LoVo (cell line): ENCODE measurements at regions not wholly inside any gene's neighbourhood (a gene's known extent, or its start where the extent isn't known, plus 50 kb on each side); places are given as distances from the start of the nearest gene placed in this dataset.
"Not testable (repeated sequence)": the region's sequence is repeated elsewhere in the genome, so short reads cannot be mapped to it uniquely, and the experiment has no call there.

ENCODE experiments used
- DNase-seq: peaks from one replicate; pipeline ENCODE4 v3.0.0-alpha.2; 2016; ENCODE audit warnings: low spot score

DNA sequence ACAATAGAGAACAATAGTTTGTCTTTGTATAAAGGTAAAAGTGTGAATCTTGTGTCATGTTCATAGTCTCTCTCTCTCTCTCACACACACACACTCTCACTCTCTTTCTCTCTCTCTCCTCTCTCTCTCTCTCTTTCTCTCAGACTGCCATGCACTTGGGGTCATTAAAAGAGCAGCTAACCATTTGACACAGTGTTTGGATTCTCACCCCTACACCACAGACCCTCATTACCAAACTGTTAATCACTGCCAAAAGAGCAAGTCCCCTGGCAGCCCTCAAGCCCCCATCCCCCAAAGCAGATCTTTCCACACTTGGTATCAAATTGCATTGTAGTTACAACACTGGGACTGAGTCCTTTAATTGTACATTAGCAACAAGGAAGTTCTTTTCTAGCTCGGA lies 305.8 kb upstream of the RSPO3 start:
- no peak for DNase-seq

GRCh38 chr6:126820634-126821033 lies 297.8 kb upstream of the RSPO3 start:
- no peak for DNase-seq

GRCh38 chr6:126821706-126822105 lies 296.8 kb upstream of the RSPO3 start:
- no peak for DNase-seq

GRCh38 chr6:126824226-126824625 lies 294.2 kb upstream of the RSPO3 start:
- DNase-seq = no peak

GRCh38 chr6:126824815-126825214 lies 293.7 kb upstream of the RSPO3 start:
- no peak for DNase-seq

DNA sequence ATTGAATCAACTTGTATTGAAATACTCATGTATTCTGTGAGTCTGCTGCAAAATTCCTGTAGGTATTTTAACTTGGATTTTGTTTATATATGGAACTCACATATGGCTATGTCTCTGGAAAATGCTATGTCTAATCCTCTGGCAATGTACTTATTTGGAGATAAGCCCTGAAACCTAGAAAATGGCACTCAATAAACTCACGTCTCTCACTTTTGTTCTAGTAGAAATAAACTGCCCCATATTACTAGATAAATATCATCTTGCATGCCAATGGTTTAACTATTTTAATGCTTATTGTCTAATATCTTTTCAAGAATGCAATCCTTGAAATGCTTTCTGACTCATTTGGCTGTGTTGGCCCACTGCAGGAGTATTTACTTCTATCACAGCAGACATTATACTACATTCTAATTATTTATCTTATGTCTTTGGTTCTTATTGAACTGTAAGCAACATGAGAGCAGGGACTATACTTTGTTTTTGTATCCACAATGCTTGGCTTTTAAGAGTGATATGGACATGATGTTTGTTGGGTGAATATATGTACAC lies 292.2 kb upstream of the RSPO3 start:
- DNase-seq = no peak

GRCh38 chr6:126831461-126831860 lies 287.0 kb upstream of the RSPO3 start:
- DNase-seq = no peak

GRCh38 chr6:126842769-126843168 lies 275.7 kb upstream of the RSPO3 start:
- DNase-seq = no peak

GRCh38 chr6:126848119-126848518 lies 270.4 kb upstream of the RSPO3 start:
- DNase-seq = no peak

DNA sequence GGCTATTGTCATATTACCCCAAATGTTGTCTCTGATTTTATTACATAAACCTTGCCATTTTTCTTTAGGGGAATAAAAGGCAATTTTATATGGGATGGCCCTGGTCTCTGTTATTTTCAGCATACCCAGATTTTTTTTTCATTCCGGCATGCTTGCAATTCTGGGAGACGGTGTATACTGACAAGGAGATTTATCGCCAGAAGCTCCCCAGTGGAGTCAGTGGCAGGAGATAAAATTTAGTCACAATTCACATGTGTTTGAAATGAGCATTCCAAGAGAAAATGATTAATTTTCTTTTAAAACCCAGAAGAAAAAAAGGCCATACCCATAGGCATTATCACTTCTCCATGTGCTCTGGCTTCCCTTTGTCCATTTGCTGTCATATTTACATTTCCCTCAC lies 250.8 kb upstream of the RSPO3 start:
- no peak for DNase-seq

- DNase-seq = no peak
Measured at GRCh38 chr6:126873351-126873750, 245.1 kb upstream of the RSPO3 start.

- DNase-seq = no peak
Measured at GRCh38 chr6:126873791-126874190, 244.7 kb upstream of the RSPO3 start.

DNA sequence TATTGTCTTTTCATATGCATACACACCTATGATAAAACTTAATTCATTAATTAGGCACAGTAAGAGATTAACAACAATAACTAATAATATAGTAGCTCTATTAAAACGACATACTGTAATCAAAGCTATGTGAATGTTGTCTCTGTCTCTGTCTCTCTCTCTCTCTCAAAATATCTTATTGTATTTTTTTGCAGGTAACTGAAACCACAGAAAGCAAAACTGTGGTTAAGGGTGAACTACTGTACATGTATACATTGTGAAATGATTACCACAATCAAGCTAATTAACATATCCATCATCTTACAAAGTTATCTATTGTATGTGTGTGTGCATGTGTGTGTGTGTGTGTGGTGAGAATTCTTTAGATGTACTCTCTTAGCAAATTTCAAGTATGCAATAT lies 242.0 kb upstream of the RSPO3 start:
- no peak for DNase-seq

GRCh38 chr6:126880964-126881363 lies 237.5 kb upstream of the RSPO3 start:
- no peak for DNase-seq

GRCh38 chr6:126886106-126886505 lies 232.4 kb upstream of the RSPO3 start:
- no peak for DNase-seq

DNA sequence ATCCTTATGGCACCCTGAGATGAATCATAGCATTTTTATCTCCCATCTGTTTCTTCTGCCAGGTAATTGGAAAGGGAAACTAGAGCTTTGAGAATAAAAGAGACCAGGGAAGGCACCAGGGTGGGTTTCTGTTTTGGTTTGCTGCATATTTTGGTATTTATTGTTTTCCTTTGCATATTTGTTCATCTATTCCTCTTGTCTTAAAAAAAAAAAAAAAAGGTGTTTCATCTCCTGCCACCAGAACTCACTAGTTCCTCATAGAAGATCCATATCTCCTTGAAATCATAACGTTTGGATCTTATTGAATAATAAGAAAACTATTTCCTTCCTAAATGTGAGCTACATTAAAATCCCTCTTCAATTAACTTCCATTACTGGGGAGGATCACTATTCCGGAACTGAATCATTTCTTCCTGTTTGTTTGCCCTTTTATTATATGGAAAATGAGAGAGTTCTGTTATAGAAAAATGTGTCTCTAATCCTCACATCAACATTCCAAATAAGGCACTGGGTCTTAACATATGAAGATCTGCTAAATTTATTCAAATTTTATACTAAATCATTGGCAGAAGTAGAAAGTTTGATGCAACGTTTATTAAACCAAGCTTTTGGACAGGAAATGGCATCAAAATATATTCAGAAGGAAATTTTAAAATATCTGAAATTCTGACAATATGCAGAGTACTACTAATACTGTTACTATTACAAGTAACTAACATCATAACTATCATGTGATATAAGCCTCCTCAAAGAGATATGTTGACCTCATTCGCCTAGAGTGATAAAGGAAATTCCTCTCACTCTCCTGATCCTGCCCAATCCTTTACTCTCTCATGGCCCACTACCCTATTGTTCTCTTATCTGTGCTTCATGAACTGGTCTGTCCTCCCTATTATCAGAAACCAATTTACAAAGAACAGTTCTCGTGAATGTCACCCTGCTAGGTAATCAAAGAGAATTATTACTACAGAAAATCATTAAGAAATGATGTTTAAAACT lies 229.4 kb upstream of the RSPO3 start:
- DNase-seq = no peak

DNA sequence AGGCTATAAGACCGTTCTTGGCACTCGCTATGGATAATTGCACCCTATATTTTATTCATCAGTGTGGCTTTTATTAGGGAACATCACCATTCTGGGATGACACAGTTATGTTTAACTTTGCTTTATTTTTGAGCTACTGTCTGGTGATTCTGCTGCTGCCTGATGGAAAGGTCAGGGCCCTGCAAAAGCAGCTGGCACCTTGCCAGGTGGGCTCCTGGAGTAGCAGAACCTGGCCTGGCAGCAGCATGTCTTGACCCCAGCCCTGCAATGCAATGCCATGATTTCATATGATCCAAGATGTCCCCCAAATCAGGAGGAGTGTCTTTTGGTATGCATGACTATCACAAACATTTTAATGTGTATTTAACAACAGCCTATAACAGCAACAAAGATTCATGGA lies 228.4 kb upstream of the RSPO3 start:
- DNase-seq = no peak

DNA sequence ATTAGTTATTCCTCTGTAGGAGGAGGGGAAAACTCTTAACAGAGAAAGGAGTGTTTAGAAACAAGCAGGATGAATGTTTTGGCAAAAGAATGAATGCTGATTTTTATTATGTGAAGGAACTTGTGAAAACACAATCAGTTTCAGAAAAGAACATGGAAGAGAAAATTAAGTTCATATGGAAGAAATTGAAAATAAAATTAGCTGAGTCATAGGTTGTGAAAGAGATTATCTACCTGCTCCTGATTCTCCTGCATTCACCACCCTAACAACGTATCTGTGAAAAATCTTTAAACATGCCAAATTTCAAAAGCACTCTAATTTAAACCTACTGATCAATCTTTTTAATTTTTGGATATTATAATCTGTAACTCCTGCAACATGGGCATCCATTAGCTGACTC lies 227.3 kb upstream of the RSPO3 start:
- DNase-seq = no peak

DNA sequence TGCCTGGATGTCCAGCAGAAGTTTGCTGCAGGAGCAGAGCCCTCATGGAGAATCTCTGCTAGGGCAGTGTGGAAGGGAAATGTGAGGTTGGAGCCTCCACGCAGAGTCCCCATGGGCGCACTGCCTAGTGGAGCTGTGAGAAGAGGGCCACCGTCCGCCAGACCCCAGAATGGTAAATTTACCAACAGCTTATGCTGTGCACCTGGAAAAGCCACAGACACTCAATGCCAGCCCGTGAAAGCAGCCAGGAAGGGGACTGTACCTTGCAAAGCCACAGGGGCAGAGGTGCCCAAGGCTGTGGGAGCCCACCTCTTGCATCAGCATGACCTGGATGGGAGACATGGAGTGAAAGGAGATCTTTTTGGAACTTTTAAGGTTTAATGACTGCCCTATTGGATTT lies 225.6 kb upstream of the RSPO3 start:
- DNase-seq = not testable (repeated sequence)

DNA sequence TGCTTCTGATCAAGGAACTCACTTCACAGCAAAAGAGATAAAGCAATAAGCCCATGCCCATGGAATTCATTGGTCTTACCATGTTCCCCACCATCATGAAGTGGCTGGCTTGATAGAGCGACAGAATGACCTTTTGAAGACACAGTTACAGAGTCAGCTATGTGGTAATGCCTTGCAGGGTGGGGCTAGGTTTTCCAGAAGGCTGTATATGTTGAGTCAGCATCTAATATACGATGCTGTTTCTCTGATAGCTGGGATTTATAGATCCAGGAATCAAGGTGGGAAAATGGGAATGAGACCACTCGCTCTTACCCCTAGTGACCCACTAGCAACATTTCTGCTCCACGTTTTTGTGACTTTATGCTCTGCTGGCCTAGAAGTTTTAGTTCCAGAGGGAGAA lies 220.7 kb upstream of the RSPO3 start:
- DNase-seq = no peak

GRCh38 chr6:126904176-126904575 lies 214.3 kb upstream of the RSPO3 start:
- no peak for DNase-seq

DNA sequence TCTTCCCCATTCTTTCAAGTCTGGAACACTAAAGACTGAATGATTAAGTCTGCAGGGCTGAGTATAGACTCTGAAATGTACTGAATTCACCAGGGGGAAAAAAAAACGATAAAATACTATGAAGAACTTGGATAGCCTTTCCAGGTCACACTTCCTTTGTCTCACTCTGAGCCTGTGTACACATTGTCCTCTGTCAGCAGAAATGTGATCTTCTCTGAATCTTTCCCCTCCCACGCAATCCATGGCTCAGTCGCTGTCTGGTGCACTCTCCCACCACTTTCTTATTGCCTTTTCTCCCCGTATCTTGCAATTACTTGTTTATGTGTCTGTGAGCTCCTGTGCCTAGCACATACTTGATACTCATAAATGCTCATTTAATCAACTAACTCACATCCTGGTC lies 212.6 kb upstream of the RSPO3 start:
- DNase-seq = no peak

GRCh38 chr6:126907312-126907711 lies 211.2 kb upstream of the RSPO3 start:
- DNase-seq = no peak

GRCh38 chr6:126907996-126908395 lies 210.5 kb upstream of the RSPO3 start:
- no peak for DNase-seq
